Body of pancreas (tissue), 4 donors: ENCODE measurements at regions not wholly inside any gene's neighbourhood (a gene's known extent, or its start where the extent isn't known, plus 50 kb on each side); places are given as distances from the start of the nearest gene placed in this dataset.

Experiments
- POLR2A ChIP-seq, 3 donors: fragments of 450-650 bp; IDR thresholded peaks; one replicate each; pipeline ENCODE4 v1.6.1; 2016; ENCODE audit warnings: antibody characterized with exemption in 3 of 3, mild to moderate bottlenecking in 2 of 3
- TF ChIP-seq, protein P1 (sequence below), 7 experiments: fragments of 450-650 bp in 4 of 7; fragments of 200-600 bp in 3 of 7; sonication (generic) in 3 of 7; IDR thresholded peaks; one replicate each; pipeline ENCODE4 v1.5.1; 2016 to 2019; ENCODE audit warnings: antibody characterized with exemption in 7 of 7

DNA sequence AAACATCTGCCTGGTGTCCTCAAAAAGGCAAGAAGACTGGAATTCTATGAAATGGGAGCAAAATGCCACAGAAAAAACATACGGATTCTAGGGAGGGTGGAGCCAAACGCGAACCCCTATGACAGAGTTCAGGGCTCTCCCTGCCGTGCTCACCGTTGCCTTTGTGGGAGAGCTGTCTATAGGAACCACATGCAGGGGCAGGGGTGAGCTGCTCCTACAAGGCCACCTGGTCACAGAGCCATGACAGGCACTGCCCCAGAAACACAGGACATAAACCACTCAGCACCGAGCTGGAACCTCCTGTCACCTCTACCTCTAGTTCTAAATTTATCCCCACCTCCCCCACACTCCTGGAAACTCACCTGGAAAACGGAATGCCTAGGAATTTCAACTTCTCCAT, 155.1 kb upstream of the ZNF32 start:
- TF ChIP-seq, protein P1, sequence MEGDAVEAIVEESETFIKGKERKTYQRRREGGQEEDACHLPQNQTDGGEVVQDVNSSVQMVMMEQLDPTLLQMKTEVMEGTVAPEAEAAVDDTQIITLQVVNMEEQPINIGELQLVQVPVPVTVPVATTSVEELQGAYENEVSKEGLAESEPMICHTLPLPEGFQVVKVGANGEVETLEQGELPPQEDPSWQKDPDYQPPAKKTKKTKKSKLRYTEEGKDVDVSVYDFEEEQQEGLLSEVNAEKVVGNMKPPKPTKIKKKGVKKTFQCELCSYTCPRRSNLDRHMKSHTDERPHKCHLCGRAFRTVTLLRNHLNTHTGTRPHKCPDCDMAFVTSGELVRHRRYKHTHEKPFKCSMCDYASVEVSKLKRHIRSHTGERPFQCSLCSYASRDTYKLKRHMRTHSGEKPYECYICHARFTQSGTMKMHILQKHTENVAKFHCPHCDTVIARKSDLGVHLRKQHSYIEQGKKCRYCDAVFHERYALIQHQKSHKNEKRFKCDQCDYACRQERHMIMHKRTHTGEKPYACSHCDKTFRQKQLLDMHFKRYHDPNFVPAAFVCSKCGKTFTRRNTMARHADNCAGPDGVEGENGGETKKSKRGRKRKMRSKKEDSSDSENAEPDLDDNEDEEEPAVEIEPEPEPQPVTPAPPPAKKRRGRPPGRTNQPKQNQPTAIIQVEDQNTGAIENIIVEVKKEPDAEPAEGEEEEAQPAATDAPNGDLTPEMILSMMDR (IDR thresholded peaks at IDR 0.05): no peak
- TF ChIP-seq POLR2A (IDR thresholded peaks at IDR 0.05): no peak
